IgD-negative memory B cell (primary cell): ENCODE measurements at regions not wholly inside any gene's neighbourhood (a gene's known extent, or its start where the extent isn't known, plus 50 kb on each side); places are given as distances from the start of the nearest gene placed in this dataset.
A peak's percentile ranks its signal among the peaks of the same experiment; 100 is the strongest.

Experiments
- H3K27ac Mint-ChIP-seq, 3 donors: one replicate each; pipeline ENCODE4 v1.8.0; 2020 to 2022; ENCODE audit warnings: mild to moderate bottlenecking in 3 of 3, mixed read lengths in 3 of 3, moderate library complexity in 1 of 3
- H3K27me3 Mint-ChIP-seq: one replicate; pipeline ENCODE4 v1.8.0; 2021; ENCODE audit warnings: mixed read lengths
- H3K36me3 Mint-ChIP-seq: one replicate; pipeline ENCODE4 v1.8.0; 2020; ENCODE audit warnings: mild to moderate bottlenecking, mixed read lengths
- H3K4me1 Mint-ChIP-seq, 3 donors: one replicate each; pipeline ENCODE4 v1.8.0; 2020 to 2022; ENCODE audit warnings: mixed read lengths in 3 of 3, mild to moderate bottlenecking in 1 of 3
- H3K4me3 Mint-ChIP-seq, 4 donors: one replicate each; pipeline ENCODE4 v1.8.0; 2020 to 2022; ENCODE audit warnings: mild to moderate bottlenecking in 4 of 4, mixed read lengths in 4 of 4, moderate library complexity in 3 of 4
- H3K9me3 Mint-ChIP-seq, 3 donors: one replicate each; pipeline ENCODE4 v1.8.0; 2020 to 2021; ENCODE audit warnings: mixed read lengths in 3 of 3, mild to moderate bottlenecking in 1 of 3

DNA sequence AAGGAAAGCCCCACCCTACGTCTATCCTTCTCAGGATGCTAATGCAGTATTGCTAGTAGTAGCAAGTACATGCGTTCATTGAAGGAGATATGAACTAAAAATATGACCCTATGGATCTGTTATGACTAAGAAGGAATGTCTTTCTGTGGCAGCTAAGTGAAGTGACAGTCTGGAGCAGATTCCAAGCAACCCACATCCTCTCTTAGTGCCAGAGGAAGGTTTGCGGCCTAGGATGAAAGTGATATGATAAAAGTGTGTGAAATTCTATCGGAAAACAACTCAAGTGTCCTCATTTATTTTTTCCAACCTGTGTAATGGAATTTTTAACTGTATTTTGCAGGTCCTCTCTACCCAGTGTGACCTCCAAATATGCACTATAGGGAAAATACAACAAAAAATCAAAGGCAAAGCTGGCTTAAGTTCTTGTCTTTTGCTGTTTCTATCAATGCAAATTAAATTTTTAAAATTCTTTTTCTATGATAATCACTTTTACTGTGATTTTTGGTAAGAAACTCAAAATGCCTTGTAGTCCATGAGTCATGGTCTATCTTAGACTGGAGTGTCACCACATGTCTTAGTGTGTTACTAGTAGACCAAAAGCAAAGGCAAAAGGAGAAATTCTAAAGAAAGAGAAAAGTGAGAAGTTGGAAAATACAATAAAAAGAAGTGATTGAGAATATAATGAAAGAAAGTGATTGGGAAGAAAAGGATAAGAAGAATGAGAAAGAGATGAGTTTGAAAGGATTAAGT lies 161.2 kb upstream of the TMCO5A start:
- Mint-ChIP-seq H3K27me3 (no peaks in the 10 kb centered on the region), H3K4me3 (no peak overlapping the region), H3K9me3 (peaks cover 0 to 1% (median 0%) of the 10 kb centered on the region in 3 donors), H3K4me1 (no peaks in the 10 kb centered on the region), H3K27ac (no peak overlapping the region), H3K36me3 (no peaks in the 10 kb centered on the region)

- Mint-ChIP-seq H3K27ac (no peak overlapping the region), H3K4me3 (no peak overlapping the region), H3K36me3 (no peaks in the 10 kb centered on the region), H3K9me3 (peaks cover 0 to 3% (median 0%) of the 10 kb centered on the region in 3 donors), H3K4me1 (no peaks in the 10 kb centered on the region), H3K27me3 (no peaks in the 10 kb centered on the region)
These were observed 159.5 kb upstream of the TMCO5A start for GRCh38 chr15:37774961-37775360.

- no peaks in the 10 kb centered on the region for H3K36me3 Mint-ChIP-seq
- peaks cover 0 to 3% (median 0%) of the 10 kb centered on the region in 3 donors for H3K9me3 Mint-ChIP-seq
- no peaks in the 10 kb centered on the region for H3K27me3 Mint-ChIP-seq
- H3K27ac Mint-ChIP-seq = no peak overlapping the region
- no peak overlapping the region for H3K4me3 Mint-ChIP-seq
- H3K4me1 Mint-ChIP-seq = no peaks in the 10 kb centered on the region
These were observed 157.4 kb upstream of the TMCO5A start for GRCh38 chr15:37777006-37777405.

- Mint-ChIP-seq H3K36me3 (no peaks in the 10 kb centered on the region), H3K27ac (no peak overlapping the region), H3K9me3 (peaks cover 0 to 2% (median 0%) of the 10 kb centered on the region in 3 donors), H3K4me1 (no peaks in the 10 kb centered on the region), H3K4me3 (no peak overlapping the region), H3K27me3 (peaks cover 2% of the 10 kb centered on the region)
These were observed 151.2 kb upstream of the TMCO5A start for GRCh38 chr15:37783290-37783689.

GRCh38 chr15:37788330-37788729 lies 146.1 kb upstream of the TMCO5A start:
- no peaks in the 10 kb centered on the region for H3K4me1 Mint-ChIP-seq
- no peaks in the 10 kb centered on the region for H3K9me3 Mint-ChIP-seq
- no peaks in the 10 kb centered on the region for H3K27me3 Mint-ChIP-seq
- no peak overlapping the region for H3K27ac Mint-ChIP-seq
- H3K4me3 Mint-ChIP-seq = no peak overlapping the region
- no peaks in the 10 kb centered on the region for H3K36me3 Mint-ChIP-seq

DNA sequence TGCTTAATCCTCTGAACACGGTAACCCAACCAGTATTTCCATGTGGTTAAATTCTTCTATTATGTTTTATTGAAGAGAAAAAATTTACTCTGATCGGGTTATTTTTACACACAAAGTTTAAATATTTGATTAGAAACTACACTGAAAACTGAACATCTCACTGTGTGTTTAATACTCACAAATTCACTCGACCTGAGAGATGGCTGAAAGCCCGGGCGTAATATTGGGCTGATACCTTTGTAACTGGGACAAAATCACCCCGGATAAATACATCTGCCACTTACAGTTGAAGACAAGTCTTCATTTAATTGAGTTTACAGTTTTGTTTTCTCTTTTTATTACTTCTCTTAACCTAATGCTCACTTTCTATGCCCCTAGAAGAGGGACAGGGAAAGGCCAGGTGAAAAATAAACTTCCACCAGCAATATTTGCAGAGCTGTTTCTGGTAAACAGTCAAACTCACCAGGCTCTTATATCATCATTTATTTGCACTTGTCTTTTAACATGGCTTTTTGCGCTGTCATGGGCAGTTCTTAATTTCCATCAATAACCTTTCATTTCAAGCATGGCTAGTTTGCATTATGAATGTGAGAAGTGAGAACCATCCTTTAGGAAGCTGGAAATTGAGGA lies 145.6 kb upstream of the TMCO5A start:
- Mint-ChIP-seq H3K27ac (no peak overlapping the region), H3K27me3 (no peaks in the 10 kb centered on the region), H3K9me3 (no peaks in the 10 kb centered on the region), H3K4me3 (no peak overlapping the region), H3K4me1 (no peaks in the 10 kb centered on the region), H3K36me3 (no peaks in the 10 kb centered on the region)

DNA sequence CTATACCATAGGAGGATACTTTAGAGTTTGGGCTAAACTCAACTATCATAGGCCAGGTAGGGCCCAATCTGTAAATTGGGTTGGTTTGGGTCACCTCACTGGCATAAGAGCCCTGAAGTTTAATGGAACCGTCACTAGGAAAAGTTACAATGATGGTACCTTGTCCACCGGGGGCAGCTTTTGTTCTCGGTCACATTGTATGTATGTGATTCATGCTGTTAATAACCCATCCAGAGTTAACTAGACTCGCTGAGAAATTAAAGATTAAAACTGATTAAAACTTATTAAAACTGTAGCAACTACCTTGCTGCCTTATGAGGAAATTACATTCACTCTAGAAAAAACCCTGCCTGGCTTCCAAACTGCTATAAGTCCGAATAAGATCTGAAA lies 145.0 kb upstream of the TMCO5A start:
- no peak overlapping the region for H3K27ac Mint-ChIP-seq
- no peak overlapping the region for H3K4me3 Mint-ChIP-seq
- no peaks in the 10 kb centered on the region for H3K36me3 Mint-ChIP-seq
- no peaks in the 10 kb centered on the region for H3K4me1 Mint-ChIP-seq
- no peaks in the 10 kb centered on the region for H3K9me3 Mint-ChIP-seq
- no peaks in the 10 kb centered on the region for H3K27me3 Mint-ChIP-seq

- Mint-ChIP-seq H3K9me3 (no peaks in the 10 kb centered on the region), H3K4me1 (no peaks in the 10 kb centered on the region), H3K4me3 (no peak overlapping the region), H3K27me3 (no peaks in the 10 kb centered on the region), H3K36me3 (no peaks in the 10 kb centered on the region), H3K27ac (no peak overlapping the region)
These were observed 144.6 kb upstream of the TMCO5A start for GRCh38 chr15:37789881-37790280.

DNA sequence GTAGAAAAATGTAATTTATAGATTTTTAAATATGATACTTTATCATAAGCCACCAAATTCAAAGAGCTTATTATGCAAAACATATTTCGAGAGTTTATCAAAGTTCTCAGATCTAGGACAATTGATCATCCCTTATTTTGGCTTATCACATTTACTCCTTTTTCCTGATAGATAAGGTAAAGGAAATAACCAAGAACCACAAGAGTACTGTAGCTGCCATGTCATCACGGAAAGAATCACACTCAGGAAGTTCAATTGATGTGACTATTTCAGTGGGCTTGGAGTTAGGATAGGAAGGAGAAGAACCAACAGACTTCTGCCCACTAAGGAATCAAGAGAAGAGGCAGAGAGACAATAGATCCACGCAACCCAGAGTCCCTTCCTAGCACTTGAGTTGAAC lies 142.7 kb upstream of the TMCO5A start:
- H3K4me1 Mint-ChIP-seq = peaks cover 0 to 1% (median 0%) of the 10 kb centered on the region in 3 donors
- H3K36me3 Mint-ChIP-seq = no peaks in the 10 kb centered on the region
- H3K27ac Mint-ChIP-seq = no peak overlapping the region
- H3K9me3 Mint-ChIP-seq = no peaks in the 10 kb centered on the region
- peaks cover 2% of the 10 kb centered on the region for H3K27me3 Mint-ChIP-seq
- H3K4me3 Mint-ChIP-seq = no peak overlapping the region

DNA sequence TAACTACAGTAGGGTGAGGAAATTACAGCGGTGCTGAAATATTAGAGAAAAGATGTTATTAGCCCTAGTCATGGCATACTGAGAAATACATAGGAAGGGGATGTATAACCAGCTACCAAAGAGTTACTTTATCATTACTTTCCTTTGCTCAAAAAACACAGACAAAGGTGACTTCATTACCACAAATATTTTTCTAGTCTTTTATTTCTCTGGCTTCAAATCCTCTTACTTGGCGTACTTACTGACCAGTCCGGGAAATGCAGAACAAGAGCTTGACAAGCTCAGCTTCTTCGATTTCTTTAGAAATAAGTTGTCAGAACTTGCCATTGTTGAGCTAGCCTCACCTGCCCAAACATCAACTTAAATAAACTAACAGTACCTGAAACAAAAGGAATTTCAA lies 142.1 kb upstream of the TMCO5A start:
- no peaks in the 10 kb centered on the region for H3K36me3 Mint-ChIP-seq
- H3K4me1 Mint-ChIP-seq = peaks cover 0 to 1% (median 0%) of the 10 kb centered on the region in 3 donors
- no peak overlapping the region for H3K27ac Mint-ChIP-seq
- peaks cover 0 to under 1% (median 0%) of the 10 kb centered on the region in 3 donors for H3K9me3 Mint-ChIP-seq
- H3K27me3 Mint-ChIP-seq = peaks cover 2% of the 10 kb centered on the region
- no peak overlapping the region for H3K4me3 Mint-ChIP-seq

DNA sequence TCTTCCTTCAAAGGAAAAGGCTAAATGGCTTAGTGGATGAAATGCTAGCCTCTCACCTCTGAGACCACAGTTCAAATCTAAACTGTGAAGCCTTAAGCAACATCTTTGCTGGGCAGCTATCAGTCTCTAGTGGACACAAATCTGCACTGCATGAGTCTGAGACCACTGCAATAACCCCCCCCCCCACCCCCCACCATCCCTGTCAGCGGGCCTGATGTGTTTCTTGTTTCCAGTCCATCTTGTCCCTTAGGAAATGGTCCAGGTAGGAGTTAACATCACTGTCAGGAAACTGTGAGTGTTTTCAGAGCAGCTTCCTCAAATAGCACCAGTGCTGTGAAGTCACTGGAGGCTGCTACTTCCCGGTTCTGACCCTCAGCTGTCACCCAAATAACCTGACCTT lies 140.6 kb upstream of the TMCO5A start:
- H3K4me3 Mint-ChIP-seq = no peak overlapping the region
- no peaks in the 10 kb centered on the region for H3K36me3 Mint-ChIP-seq
- no peak overlapping the region for H3K27ac Mint-ChIP-seq
- peaks cover 0 to 1% (median 0%) of the 10 kb centered on the region in 3 donors for H3K4me1 Mint-ChIP-seq
- H3K27me3 Mint-ChIP-seq = peaks cover 2% of the 10 kb centered on the region
- H3K9me3 Mint-ChIP-seq = peaks cover 0 to 9% (median 2%) of the 10 kb centered on the region in 3 donors

GRCh38 chr15:37794947-37795346 lies 139.5 kb upstream of the TMCO5A start:
- H3K36me3 Mint-ChIP-seq = no peaks in the 10 kb centered on the region
- H3K9me3 Mint-ChIP-seq = peaks cover 0 to 9% (median 2%) of the 10 kb centered on the region in 3 donors

GRCh38 chr15:37801529-37801928 lies 132.9 kb upstream of the TMCO5A start:
- Mint-ChIP-seq H3K9me3 (peaks cover 0 to 9% (median 2%) of the 10 kb centered on the region in 3 donors), H3K27ac (no peak overlapping the region), H3K36me3 (no peaks in the 10 kb centered on the region), H3K4me1 (peaks cover 0 to 1% (median 0%) of the 10 kb centered on the region in 3 donors), H3K4me3 (peak overlapping the region in 1 of 4 donors; percentile 12), H3K27me3 (no peaks in the 10 kb centered on the region)

More at GRCh38 chr15:37794947-37795346, 139.5 kb upstream of the TMCO5A start:
- no peak overlapping the region for H3K4me3 Mint-ChIP-seq
- H3K27me3 Mint-ChIP-seq = peaks cover 2% of the 10 kb centered on the region
- peaks cover 0 to 1% (median 0%) of the 10 kb centered on the region in 3 donors for H3K4me1 Mint-ChIP-seq
- no peak overlapping the region for H3K27ac Mint-ChIP-seq

DNA sequence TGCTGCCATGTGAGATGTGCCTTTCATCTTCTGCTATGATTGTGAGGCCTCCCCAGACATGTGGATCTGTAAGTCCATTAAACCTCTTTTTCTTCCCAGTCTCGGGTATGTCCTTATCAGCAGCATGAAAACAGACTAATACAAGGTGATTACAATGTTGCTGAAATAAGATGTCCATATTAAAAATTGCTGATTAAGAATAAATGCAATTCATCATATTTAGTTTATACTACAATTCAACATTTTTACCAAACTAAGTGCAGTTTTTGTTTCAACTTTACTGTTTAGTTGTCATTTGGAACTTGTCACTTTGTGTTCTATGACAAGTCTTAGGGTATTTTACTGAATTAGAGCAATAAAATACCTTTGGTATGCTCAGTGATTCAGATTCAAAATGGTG lies 127.6 kb upstream of the TMCO5A start:
- peaks cover 0 to 1% (median 0%) of the 10 kb centered on the region in 3 donors for H3K4me1 Mint-ChIP-seq
- no peaks in the 10 kb centered on the region for H3K9me3 Mint-ChIP-seq
- no peak overlapping the region for H3K4me3 Mint-ChIP-seq
- H3K27me3 Mint-ChIP-seq = no peaks in the 10 kb centered on the region
- H3K36me3 Mint-ChIP-seq = no peaks in the 10 kb centered on the region
- no peak overlapping the region for H3K27ac Mint-ChIP-seq

DNA sequence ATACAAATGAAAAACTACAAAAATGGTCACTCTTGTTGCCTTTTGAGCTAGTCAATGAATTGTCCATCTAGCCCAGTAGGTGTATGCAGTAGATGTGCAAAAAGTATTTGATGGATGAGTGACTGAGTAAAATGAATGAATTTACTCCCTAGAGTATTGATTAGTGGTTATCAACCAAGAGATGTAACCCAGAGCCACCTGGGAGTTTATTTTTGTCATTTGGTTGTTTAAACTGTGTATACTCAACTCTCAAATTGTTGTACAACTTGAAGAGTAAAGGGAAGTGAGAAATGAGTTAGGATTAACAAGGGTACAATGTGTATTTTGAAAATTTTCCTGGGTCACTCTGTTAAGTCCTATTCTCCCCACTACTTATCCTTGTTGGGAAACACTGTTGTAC lies 124.1 kb upstream of the TMCO5A start:
- H3K9me3 Mint-ChIP-seq = no peaks in the 10 kb centered on the region
- H3K27ac Mint-ChIP-seq = no peak overlapping the region
- H3K4me3 Mint-ChIP-seq = no peak overlapping the region
- no peaks in the 10 kb centered on the region for H3K36me3 Mint-ChIP-seq
- peaks cover 3% of the 10 kb centered on the region for H3K27me3 Mint-ChIP-seq
- H3K4me1 Mint-ChIP-seq = no peaks in the 10 kb centered on the region

- no peak overlapping the region for H3K27ac Mint-ChIP-seq
- H3K9me3 Mint-ChIP-seq = no peaks in the 10 kb centered on the region
- H3K27me3 Mint-ChIP-seq = peaks cover 3% of the 10 kb centered on the region
- H3K4me1 Mint-ChIP-seq = no peaks in the 10 kb centered on the region
- no peaks in the 10 kb centered on the region for H3K36me3 Mint-ChIP-seq
- H3K4me3 Mint-ChIP-seq = no peak overlapping the region
These were observed 121.1 kb upstream of the TMCO5A start for GRCh38 chr15:37813306-37813705.
